ENCODE measurements at regions not wholly inside any gene's neighbourhood (a gene's known extent, or its start where the extent isn't known, plus 50 kb on each side); places are given as distances from the start of the nearest gene placed in this dataset.

DNA sequence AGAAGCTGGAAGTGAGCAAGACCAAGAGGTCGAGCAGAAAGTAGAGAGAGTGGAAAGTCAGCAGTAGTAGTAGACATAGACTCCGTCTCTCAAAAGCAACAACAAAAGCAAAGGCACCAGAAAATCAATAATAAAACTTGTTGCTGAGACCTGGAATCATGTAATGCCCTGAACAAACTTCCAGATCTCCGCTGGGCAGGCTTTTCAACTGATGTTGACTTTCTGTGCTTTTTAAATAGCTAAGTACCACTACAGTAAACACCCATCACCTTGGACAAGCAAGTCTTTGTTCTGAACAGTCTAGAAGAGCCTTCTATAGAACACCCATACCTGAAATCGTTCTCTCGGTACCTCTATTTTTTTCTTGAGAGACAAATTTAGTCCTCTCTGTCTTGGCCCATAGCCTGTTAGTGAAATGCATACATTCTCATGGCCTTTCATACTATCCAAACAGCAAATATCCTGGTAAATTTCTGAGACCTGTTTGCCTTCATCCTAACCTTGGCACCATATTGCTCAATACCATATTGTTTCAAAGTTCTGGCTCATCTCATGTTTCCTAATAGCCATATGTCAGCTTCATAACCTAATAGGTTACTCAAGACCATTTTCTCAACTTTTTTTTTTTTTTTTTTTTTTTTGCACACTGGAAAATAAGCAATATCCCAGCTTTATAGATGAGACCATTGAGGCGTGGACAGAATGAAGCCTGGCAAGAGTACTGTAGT is 200.6 kb upstream of the RBPJ start:
- no peak for DNase-seq
- Histone ChIP-seq H3K27me3 (no peaks in the 10 kb centered on the region), H3K36me3 (no peaks in the 10 kb centered on the region), H3K4me3 (no peak overlapping the region), H3K9me3 (no peaks in the 10 kb centered on the region), H3K4me1 (no peaks in the 10 kb centered on the region), H3K27ac (no peak overlapping the region)
- TF ChIP-seq, protein P1, sequence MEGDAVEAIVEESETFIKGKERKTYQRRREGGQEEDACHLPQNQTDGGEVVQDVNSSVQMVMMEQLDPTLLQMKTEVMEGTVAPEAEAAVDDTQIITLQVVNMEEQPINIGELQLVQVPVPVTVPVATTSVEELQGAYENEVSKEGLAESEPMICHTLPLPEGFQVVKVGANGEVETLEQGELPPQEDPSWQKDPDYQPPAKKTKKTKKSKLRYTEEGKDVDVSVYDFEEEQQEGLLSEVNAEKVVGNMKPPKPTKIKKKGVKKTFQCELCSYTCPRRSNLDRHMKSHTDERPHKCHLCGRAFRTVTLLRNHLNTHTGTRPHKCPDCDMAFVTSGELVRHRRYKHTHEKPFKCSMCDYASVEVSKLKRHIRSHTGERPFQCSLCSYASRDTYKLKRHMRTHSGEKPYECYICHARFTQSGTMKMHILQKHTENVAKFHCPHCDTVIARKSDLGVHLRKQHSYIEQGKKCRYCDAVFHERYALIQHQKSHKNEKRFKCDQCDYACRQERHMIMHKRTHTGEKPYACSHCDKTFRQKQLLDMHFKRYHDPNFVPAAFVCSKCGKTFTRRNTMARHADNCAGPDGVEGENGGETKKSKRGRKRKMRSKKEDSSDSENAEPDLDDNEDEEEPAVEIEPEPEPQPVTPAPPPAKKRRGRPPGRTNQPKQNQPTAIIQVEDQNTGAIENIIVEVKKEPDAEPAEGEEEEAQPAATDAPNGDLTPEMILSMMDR (IDR thresholded peaks at IDR 0.05), result no peak
- intact Hi-C loops (cut with DNase I; ENCODE audit: low total_unique reads), result no loop called here

DNA sequence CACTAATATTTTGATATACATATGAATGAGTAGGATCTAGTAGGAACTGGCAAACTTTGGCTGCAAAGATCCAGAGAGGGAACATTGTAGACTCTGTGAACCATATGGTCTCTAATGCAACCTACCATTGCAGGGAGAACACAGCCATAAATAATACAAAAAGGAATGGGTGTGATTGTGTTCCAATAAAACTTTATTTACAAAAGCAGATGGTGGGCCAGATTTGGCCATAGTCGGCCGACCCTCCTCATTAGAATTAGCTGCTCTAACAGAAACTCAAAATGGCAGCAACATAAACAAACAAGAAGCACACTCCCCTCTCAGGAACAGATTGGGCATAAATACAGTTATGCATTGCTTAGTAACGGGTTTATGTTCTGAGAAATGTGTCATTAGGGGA is 198.1 kb upstream of the RBPJ start:
- no peak for DNase-seq
- Histone ChIP-seq H3K4me1 (no peaks in the 10 kb centered on the region), H3K9me3 (no peaks in the 10 kb centered on the region), H3K36me3 (no peaks in the 10 kb centered on the region), H3K27me3 (no peaks in the 10 kb centered on the region), H3K27ac (no peak overlapping the region), H3K4me3 (no peak overlapping the region)
- intact Hi-C loops (cut with DNase I; ENCODE audit: low total_unique reads), result no loop called here
- TF ChIP-seq, protein P1 (IDR thresholded peaks at IDR 0.05), result no peak

DNA sequence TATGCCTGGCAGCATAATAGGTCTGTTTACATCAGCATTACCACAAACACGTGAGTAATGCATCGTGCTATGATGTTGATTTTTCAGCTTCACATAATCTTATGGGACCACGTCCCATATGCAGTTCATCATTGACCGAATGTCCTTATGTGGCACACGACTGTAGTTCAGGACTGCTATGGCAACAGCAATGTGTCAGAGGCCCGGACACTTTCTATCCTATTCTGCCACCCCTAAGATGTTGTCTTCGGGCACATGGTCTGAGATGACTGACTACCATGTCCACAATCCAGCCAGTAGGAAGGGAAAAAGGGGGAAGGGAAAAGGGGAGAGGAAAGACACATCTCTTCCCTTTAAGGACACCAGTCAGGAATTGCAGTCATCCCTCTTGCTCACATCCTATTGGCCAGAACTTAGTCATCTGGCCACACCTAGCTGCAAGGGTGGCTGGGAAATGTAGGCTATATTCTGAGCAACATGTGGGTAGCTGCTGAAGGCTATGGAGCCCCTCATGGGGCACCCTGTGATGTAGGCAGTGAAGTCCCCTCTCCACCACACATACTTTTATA is 196.0 kb upstream of the RBPJ start:
- no peak for DNase-seq
- intact Hi-C loops (cut with DNase I; ENCODE audit: low total_unique reads), result no loop called here
- no peaks in the 10 kb centered on the region for H3K9me3 ChIP-seq
- H3K4me1 ChIP-seq, result no peaks in the 10 kb centered on the region
- H3K27me3 ChIP-seq, result no peaks in the 10 kb centered on the region
- H3K36me3 ChIP-seq, result no peaks in the 10 kb centered on the region
- H3K27ac ChIP-seq, result no peak overlapping the region
- TF ChIP-seq, protein P1 (IDR thresholded peaks at IDR 0.05), result no peak
- H3K4me3 ChIP-seq, result no peak overlapping the region

DNA sequence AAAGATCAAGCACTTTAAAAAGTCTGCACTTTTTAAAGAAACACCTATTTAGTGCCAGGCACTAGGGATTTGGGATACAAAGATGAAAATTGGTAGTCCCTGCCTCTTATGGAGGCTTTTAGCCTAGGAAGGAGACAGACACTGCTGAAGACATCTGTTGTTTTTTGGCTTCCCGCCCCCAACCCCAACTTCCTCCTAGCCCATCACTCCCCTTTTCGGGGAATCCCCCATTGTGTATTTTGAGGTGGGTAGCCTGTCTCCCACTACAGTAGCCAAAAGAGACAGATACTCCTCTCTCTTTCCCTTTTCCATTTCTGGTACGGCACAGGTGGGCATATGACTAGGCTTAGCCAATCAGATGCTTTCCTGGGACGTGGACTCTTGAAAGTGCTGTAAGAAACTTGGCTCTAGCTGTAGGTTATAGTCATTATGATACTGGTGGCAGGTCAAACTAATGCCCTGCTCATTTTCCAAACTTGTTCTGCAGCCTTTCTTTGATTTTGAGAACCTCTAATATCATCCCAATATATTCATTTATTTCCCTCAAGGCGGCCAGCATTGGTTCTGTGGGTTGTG is 194.6 kb upstream of the RBPJ start:
- no peaks in the 10 kb centered on the region for H3K9me3 ChIP-seq
- TF ChIP-seq, protein P1 (IDR thresholded peaks at IDR 0.05), result no peak
- H3K27ac ChIP-seq, result no peak overlapping the region
- no peak for DNase-seq
- no peaks in the 10 kb centered on the region for H3K36me3 ChIP-seq
- H3K27me3 ChIP-seq, result no peaks in the 10 kb centered on the region
- no peak overlapping the region for H3K4me3 ChIP-seq
- intact Hi-C loops (cut with DNase I; ENCODE audit: low total_unique reads), result no loop called here
- no peaks in the 10 kb centered on the region for H3K4me1 ChIP-seq

DNA sequence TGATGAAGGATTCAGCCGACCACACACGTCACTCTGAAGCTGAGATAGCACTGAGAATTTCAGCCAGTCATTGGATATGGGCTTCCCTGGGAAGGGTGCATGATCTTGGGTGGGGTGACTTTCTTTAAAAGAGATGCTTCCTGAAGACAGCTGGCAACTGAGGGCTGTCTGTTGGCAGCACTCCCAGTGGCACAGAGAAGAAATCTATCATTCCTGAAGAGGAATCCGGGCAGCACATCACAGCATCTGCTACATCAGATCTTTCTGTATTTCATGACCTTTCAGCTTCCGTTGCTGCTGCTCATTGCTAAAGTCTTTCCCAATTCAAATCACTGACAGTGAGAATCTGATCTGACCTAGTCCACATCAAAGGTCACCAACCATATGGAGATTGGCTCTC is 193.8 kb upstream of the RBPJ start:
- DNase-seq, result no peak
- intact Hi-C loops (cut with DNase I; ENCODE audit: low total_unique reads), result no loop called here

More for the DNA sequence above, 193.8 kb upstream of the RBPJ start:
- Histone ChIP-seq H3K27me3 (no peaks in the 10 kb centered on the region), H3K4me3 (no peak overlapping the region), H3K9me3 (no peaks in the 10 kb centered on the region), H3K4me1 (no peaks in the 10 kb centered on the region), H3K36me3 (no peaks in the 10 kb centered on the region), H3K27ac (no peak overlapping the region)
- TF ChIP-seq, protein P1 (IDR thresholded peaks at IDR 0.05), result no peak

All from tibial artery (tissue), 4 donors.